ENCODE measurements at regions not wholly inside any gene's neighbourhood (a gene's known extent, or its start where the extent isn't known, plus 50 kb on each side); places are given as distances from the start of the nearest gene placed in this dataset.

- H3K4me1 ChIP-seq (ENCODE audit: control insufficient read depth, insufficient read depth, low read length), result no peaks in the 10 kb centered on the region
- no peaks in the 10 kb centered on the region for H3K9me3 Mint-ChIP-seq
- no peak overlapping the region for H3K27ac ChIP-seq (ENCODE audit: low read depth, low read length)
- H3K27ac Mint-ChIP-seq, result peak overlapping the region; percentile 31
- no peaks in the 10 kb centered on the region for H3K27me3 Mint-ChIP-seq (ENCODE audit: insufficient read depth)
- H3K9me3 ChIP-seq (ENCODE audit: control insufficient read depth, low read length), result no peaks in the 10 kb centered on the region
- no peaks in the 10 kb centered on the region for H3K36me3 ChIP-seq (ENCODE audit: control insufficient read depth, insufficient read depth, low read length)
- no peak overlapping the region for H3K9ac ChIP-seq (ENCODE audit: extremely low read depth, low read length, poor library complexity, severe bottlenecking)
- TF ChIP-seq, protein P1, sequence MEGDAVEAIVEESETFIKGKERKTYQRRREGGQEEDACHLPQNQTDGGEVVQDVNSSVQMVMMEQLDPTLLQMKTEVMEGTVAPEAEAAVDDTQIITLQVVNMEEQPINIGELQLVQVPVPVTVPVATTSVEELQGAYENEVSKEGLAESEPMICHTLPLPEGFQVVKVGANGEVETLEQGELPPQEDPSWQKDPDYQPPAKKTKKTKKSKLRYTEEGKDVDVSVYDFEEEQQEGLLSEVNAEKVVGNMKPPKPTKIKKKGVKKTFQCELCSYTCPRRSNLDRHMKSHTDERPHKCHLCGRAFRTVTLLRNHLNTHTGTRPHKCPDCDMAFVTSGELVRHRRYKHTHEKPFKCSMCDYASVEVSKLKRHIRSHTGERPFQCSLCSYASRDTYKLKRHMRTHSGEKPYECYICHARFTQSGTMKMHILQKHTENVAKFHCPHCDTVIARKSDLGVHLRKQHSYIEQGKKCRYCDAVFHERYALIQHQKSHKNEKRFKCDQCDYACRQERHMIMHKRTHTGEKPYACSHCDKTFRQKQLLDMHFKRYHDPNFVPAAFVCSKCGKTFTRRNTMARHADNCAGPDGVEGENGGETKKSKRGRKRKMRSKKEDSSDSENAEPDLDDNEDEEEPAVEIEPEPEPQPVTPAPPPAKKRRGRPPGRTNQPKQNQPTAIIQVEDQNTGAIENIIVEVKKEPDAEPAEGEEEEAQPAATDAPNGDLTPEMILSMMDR (conservative IDR thresholded peaks at IDR 0.05), result no peak
- no peak for DNase-seq
- no peaks in the 10 kb centered on the region for H3K36me3 Mint-ChIP-seq (ENCODE audit: low read depth)
- H3K4me1 Mint-ChIP-seq, result peaks cover 35% of the 10 kb centered on the region
- no peaks in the 10 kb centered on the region for H3K27me3 ChIP-seq (ENCODE audit: control insufficient read depth, insufficient read depth, low read length, poor library complexity, severe bottlenecking)
- WGBS, 2 experiments (ENCODE audit: insufficient coverage in 1 of 2, insufficient read length in 1 of 2), result 87 to 100% methylated on average over 2 to 3 of the region's 3 CpGs
- no peak overlapping the region for H3K4me3 Mint-ChIP-seq
- H3K4me3 ChIP-seq (ENCODE audit: low read length), result no peak overlapping the region
These were observed 101.2 kb upstream of the PRPS1L1 start for GRCh38 chr7:18128846-18129245.

DNA sequence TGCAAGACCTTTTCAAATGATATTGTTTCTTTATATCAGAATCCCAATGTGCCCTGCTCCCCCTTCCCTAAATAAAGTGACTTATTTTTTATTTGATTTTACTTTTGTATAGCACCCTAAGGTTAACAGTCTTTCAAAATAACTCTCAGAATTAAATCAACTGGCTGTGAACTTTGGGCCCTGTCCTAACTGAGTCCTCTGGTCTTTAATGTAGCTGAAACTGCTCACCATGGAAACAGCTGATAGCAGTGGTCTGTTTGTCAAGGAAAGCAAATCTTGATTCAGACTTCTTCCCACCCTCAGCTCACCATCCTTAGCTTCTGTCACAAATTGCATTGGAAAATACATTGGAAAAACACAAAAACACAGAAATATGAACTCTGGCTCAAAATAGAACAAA, 105.2 kb upstream of the PRPS1L1 start:
- Histone ChIP-seq H3K36me3 (ENCODE audit: control insufficient read depth, insufficient read depth, low read length) (no peaks in the 10 kb centered on the region), H3K27ac (ENCODE audit: low read depth, low read length) (no peak overlapping the region), H3K9me3 (ENCODE audit: control insufficient read depth, low read length) (no peaks in the 10 kb centered on the region), H3K4me3 (ENCODE audit: low read length) (no peak overlapping the region), H3K27me3 (ENCODE audit: control insufficient read depth, insufficient read depth, low read length, poor library complexity, severe bottlenecking) (no peaks in the 10 kb centered on the region), H3K9ac (ENCODE audit: extremely low read depth, low read length, poor library complexity, severe bottlenecking) (no peak overlapping the region), H3K4me1 (ENCODE audit: control insufficient read depth, insufficient read depth, low read length) (no peaks in the 10 kb centered on the region)
- DNase-seq, result no peak
- no peak overlapping the region for H3K4me3 Mint-ChIP-seq
- no peaks in the 10 kb centered on the region for H3K9me3 Mint-ChIP-seq
- TF ChIP-seq, protein P1 (conservative IDR thresholded peaks at IDR 0.05), result no peak
- H3K4me1 Mint-ChIP-seq, result peaks cover 16% of the 10 kb centered on the region
- H3K27ac Mint-ChIP-seq, result no peak overlapping the region
- H3K27me3 Mint-ChIP-seq (ENCODE audit: insufficient read depth), result no peaks in the 10 kb centered on the region
- no peaks in the 10 kb centered on the region for H3K36me3 Mint-ChIP-seq (ENCODE audit: low read depth)

DNA sequence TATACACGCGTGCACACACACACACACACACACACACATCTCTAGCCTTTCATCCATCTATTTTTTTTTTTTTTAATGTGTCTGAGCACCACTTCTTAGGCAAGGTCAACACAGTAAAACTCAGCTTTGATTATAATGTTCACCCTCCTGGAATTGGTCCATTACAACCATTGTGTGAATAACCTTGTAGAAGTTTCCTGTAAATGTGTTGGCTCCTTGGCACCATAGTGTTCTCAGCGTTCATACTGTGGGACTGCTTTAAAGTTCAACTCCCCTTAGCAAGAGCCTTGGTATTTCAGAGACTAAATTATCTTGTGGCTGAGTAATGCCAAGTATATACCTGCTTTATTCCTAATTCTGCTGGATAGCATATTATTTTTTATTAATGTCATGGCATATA, 106.3 kb upstream of the PRPS1L1 start:
- no peaks in the 10 kb centered on the region for H3K36me3 ChIP-seq (ENCODE audit: control insufficient read depth, insufficient read depth, low read length)
- H3K4me1 Mint-ChIP-seq, result peaks cover 10% of the 10 kb centered on the region
- no peaks in the 10 kb centered on the region for H3K9me3 ChIP-seq (ENCODE audit: control insufficient read depth, low read length)
- H3K4me1 ChIP-seq (ENCODE audit: control insufficient read depth, insufficient read depth, low read length), result no peaks in the 10 kb centered on the region
- 80 to 82% methylated on average over 1 to 3 of the region's 3 CpGs for WGBS, 2 experiments (ENCODE audit: insufficient coverage in 1 of 2, insufficient read length in 1 of 2)
- no peak overlapping the region for H3K4me3 ChIP-seq (ENCODE audit: low read length)
- H3K27ac ChIP-seq (ENCODE audit: low read depth, low read length), result no peak overlapping the region
- no peak for DNase-seq
- no peaks in the 10 kb centered on the region for H3K9me3 Mint-ChIP-seq
- H3K36me3 Mint-ChIP-seq (ENCODE audit: low read depth), result no peaks in the 10 kb centered on the region
- no peaks in the 10 kb centered on the region for H3K27me3 Mint-ChIP-seq (ENCODE audit: insufficient read depth)
- no peak overlapping the region for H3K27ac Mint-ChIP-seq
- no peak overlapping the region for H3K9ac ChIP-seq (ENCODE audit: extremely low read depth, low read length, poor library complexity, severe bottlenecking)
- TF ChIP-seq, protein P1 (conservative IDR thresholded peaks at IDR 0.05), result no peak
- no peak overlapping the region for H3K4me3 Mint-ChIP-seq
- no peaks in the 10 kb centered on the region for H3K27me3 ChIP-seq (ENCODE audit: control insufficient read depth, insufficient read depth, low read length, poor library complexity, severe bottlenecking)

Measured in endodermal cell (in vitro differentiated cells).